ENCODE measurements at regions not wholly inside any gene's neighbourhood (a gene's known extent, or its start where the extent isn't known, plus 50 kb on each side); places are given as distances from the start of the nearest gene placed in this dataset.
"Not testable (repeated sequence)": the region's sequence is repeated elsewhere in the genome, so short reads cannot be mapped to it uniquely, and the experiment has no call there.

GRCh38 chr12:38160318-38161122, 156.1 kb upstream of the ALG10B start:
- DNase-seq: no peak

- DNase-seq: no peak
Observed at GRCh38 chr12:38161123-38162000, 155.2 kb upstream of the ALG10B start.

GRCh38 chr12:38162013-38162412, 154.6 kb upstream of the ALG10B start:
- DNase-seq: no peak

- DNase-seq: no peak
Observed at GRCh38 chr12:38162708-38163441, 153.7 kb upstream of the ALG10B start.

- no peak for DNase-seq
Observed at GRCh38 chr12:38163442-38163801, 153.2 kb upstream of the ALG10B start.

- no peak for DNase-seq
Observed at GRCh38 chr12:38166225-38166624, 150.3 kb upstream of the ALG10B start.

GRCh38 chr12:38175538-38175937, 141.0 kb upstream of the ALG10B start:
- DNase-seq: no peak

GRCh38 chr12:38183617-38184016, 133.0 kb upstream of the ALG10B start:
- not testable (repeated sequence) for DNase-seq

- DNase-seq: not testable (repeated sequence)
Observed at GRCh38 chr12:38197286-38197685, 119.3 kb upstream of the ALG10B start.

GRCh38 chr12:38201461-38202276, 114.9 kb upstream of the ALG10B start:
- DNase-seq: no peak

- no peak for DNase-seq
Observed at GRCh38 chr12:38204831-38205230, 111.7 kb upstream of the ALG10B start.

- DNase-seq: no peak
Observed at GRCh38 chr12:38222011-38222410, 94.6 kb upstream of the ALG10B start.

GRCh38 chr12:38238328-38238727, 78.2 kb upstream of the ALG10B start:
- DNase-seq: not testable (repeated sequence)

- DNase-seq: no peak
Observed at GRCh38 chr12:38253778-38254177, 62.8 kb upstream of the ALG10B start.

- no peak for DNase-seq
Observed at GRCh38 chr12:38258411-38258810, 58.2 kb upstream of the ALG10B start.

Measured in NCI-H1436 (cell line).